K562 (cell line): ENCODE measurements at regions not wholly inside any gene's neighbourhood (a gene's known extent, or its start where the extent isn't known, plus 50 kb on each side); places are given as distances from the start of the nearest gene placed in this dataset.

Experiments
- ATAC-seq: fragments of 200-7000 bp; cut with Tn5 transposase; 3 replicates; pipeline ENCODE4 v1.9.1; 2020; ENCODE audit warnings: moderate library complexity
- BruUV-seq: library from RNA; stranded (reverse); fragments of 400-500 nt; replicated peaks from 2 replicates; lab custom pipeline; 2021; lab: Mats Ljungman, UMichigan
- CTCF ChIA-PET: fragments of 300-600 bp; formaldehyde crosslinking; extraction: SDS; loops from one replicate; lab custom pipeline; 2021; ENCODE audit warnings: low intra/inter-chr PET ratio; lab: Yijun Ruan, JAX
- POLR2A ChIA-PET: fragments of 300-600, 350-650 bp; sonication (Branson Sonifier 250); formaldehyde crosslinking; extraction: SDS; loops from one replicate; lab custom pipeline; 2021; ENCODE audit warnings: antibody characterized with exemption, inconsistent platforms; lab: Yijun Ruan, JAX
- DNase-seq, 4 experiments: peaks; one replicate each; pipeline versions ENCODE4 v3.0.0 to v3.0.0-alpha.2; 2011 to 2018; ENCODE audit warnings: low spot score in 3 of 4, mixed read lengths in 3 of 4; ENCODE audit errors: extremely low read depth in 1 of 4
- FAIRE-seq: peaks from 2 replicates; lab custom pipeline; 2011; peaks lifted over from hg19 to GRCh38; lab: Jason Lieb, UNC
- H2AFZ ChIP-seq: 2 replicates; pipeline ENCODE4 v1.6.0; 2011; ENCODE audit warnings: low read depth, low read length, control low read depth, inconsistent platforms
- H3K27ac ChIP-seq: fragments of 200-600 bp; 3 replicates; pipeline ENCODE4 v1.8.0; 2011; ENCODE audit warnings: low read depth, mild to moderate bottlenecking, control low read depth, inconsistent platforms, low read length, moderate library complexity, mixed read lengths; ENCODE audit errors: extremely low read depth
- H3K27me3 ChIP-seq, 2 experiments: fragments of 300-600 bp in 1 of 2; 2 replicates in 1 of 2; 3 replicates in 1 of 2; pipeline versions ENCODE4 v1.6.0 to v1.8.0; 2011; ENCODE audit warnings: inconsistent platforms in 2 of 2, low read length in 2 of 2, mild to moderate bottlenecking in 1 of 2, mixed read lengths in 1 of 2, moderate library complexity in 1 of 2; ENCODE audit not compliant: control insufficient read depth in 2 of 2, insufficient read depth in 2 of 2
- H3K36me3 ChIP-seq: fragments of 300-600 bp; 3 replicates; pipeline ENCODE4 v1.8.0; 2011; ENCODE audit warnings: mild to moderate bottlenecking, low read length, inconsistent platforms; ENCODE audit not compliant: control insufficient read depth, insufficient read depth
- H3K4me1 ChIP-seq, 2 experiments: fragments of 200-600 bp in 1 of 2; replicated peaks in 1 of 2; 2 replicates in 1 of 2; 3 replicates in 1 of 2; pipeline versions ENCODE4 v1.5.1 to v1.8.0; 2011; ENCODE audit warnings: inconsistent platforms in 2 of 2, low read length in 2 of 2, mild to moderate bottlenecking in 1 of 2, mixed read lengths in 1 of 2, moderate library complexity in 1 of 2; ENCODE audit not compliant: control insufficient read depth in 2 of 2, insufficient read depth in 2 of 2
- H3K4me2 ChIP-seq: 2 replicates; pipeline ENCODE4 v1.6.1; 2011; ENCODE audit warnings: low read length, control low read depth, inconsistent platforms, mixed read lengths; ENCODE audit not compliant: insufficient read depth
- H3K4me3 ChIP-seq: fragments of 200-600 bp; sonication (generic), shearing (Covaris generic); 2 replicates; pipeline ENCODE4 v1.5.1; 2016; ENCODE audit warnings: control low read depth, inconsistent platforms
- H3K79me2 ChIP-seq: fragments of 200-600 bp; 3 replicates; pipeline ENCODE4 v1.8.0; 2011; ENCODE audit warnings: low read length, inconsistent platforms; ENCODE audit not compliant: control insufficient read depth, insufficient read depth
- H3K9ac ChIP-seq, 2 experiments: 2 replicates each; pipeline versions ENCODE4 v1.6.0 to v1.6.1; 2011; ENCODE audit warnings: low read depth in 2 of 2, low read length in 2 of 2, control low read depth in 1 of 2, inconsistent platforms in 1 of 2, mild to moderate bottlenecking in 1 of 2, mixed read lengths in 1 of 2; ENCODE audit not compliant: insufficient read depth in 1 of 2
- H3K9me1 ChIP-seq: one replicate; pipeline ENCODE4 v1.6.0; 2011; ENCODE audit warnings: inconsistent platforms, mild to moderate bottlenecking, low read length, moderate library complexity; ENCODE audit not compliant: control insufficient read depth, insufficient read depth
- H3K9me3 ChIP-seq: replicated peaks from 2 replicates; pipeline ENCODE4 v1.5.1; 2011; ENCODE audit warnings: low read depth, low read length, inconsistent platforms; ENCODE audit not compliant: control insufficient read depth, insufficient read depth
- H4K20me1 ChIP-seq: replicated peaks from 2 replicates; pipeline ENCODE4 v1.6.1; 2011; ENCODE audit warnings: low read length, inconsistent platforms, mixed read lengths; ENCODE audit not compliant: control insufficient read depth, insufficient read depth
- CEBPB ChIP-seq: fragments of 450-650 bp; IDR thresholded peaks from 2 replicates; pipeline ENCODE4 v1.6.1; 2016; ENCODE audit warnings: missing genetic modification characterization, missing compliant biosample characterization
- CREB5 ChIP-seq: fragments of 250-450 bp; sonication (Bioruptor Pico); IDR thresholded peaks from 2 replicates; pipeline ENCODE4 v1.5.0; 2020; ENCODE audit warnings: mild to moderate bottlenecking
- EP400 ChIP-seq: fragments of 450-650 bp; IDR thresholded peaks from 2 replicates; pipeline ENCODE4 v1.6.1; 2017; ENCODE audit warnings: antibody characterized with exemption, mild to moderate bottlenecking, moderate library complexity
- FOXA1 ChIP-seq: fragments of 450-650 bp; IDR thresholded peaks from 2 replicates; pipeline ENCODE4 v1.6.1; 2016; ENCODE audit warnings: mild to moderate bottlenecking, borderline replicate concordance
- GTF3C2 ChIP-seq: IDR thresholded peaks from 3 replicates; pipeline ENCODE4 v1.6.1; 2011; ENCODE audit warnings: borderline replicate concordance, mild to moderate bottlenecking, moderate library complexity; ENCODE audit not compliant: insufficient read length; ENCODE audit errors: extremely low read depth
- HNRNPK ChIP-seq: fragments of 200-400 bp; formaldehyde crosslinking; IDR thresholded peaks from one replicate; pipeline ENCODE4 v1.6.1; 2018; ENCODE audit warnings: mild to moderate bottlenecking, low read depth, low read length; ENCODE audit not compliant: poor library complexity, severe bottlenecking
- MEF2D ChIP-seq: conservative IDR thresholded peaks from 2 replicates; pipeline ENCODE4 v1.6.1; 2016; ENCODE audit warnings: low read depth, missing genetic modification characterization, missing compliant biosample characterization
- SNIP1 ChIP-seq: fragments of 450-650 bp; IDR thresholded peaks from 2 replicates; pipeline ENCODE4 v1.7.1; 2017; ENCODE audit warnings: low read depth, mild to moderate bottlenecking
- TAL1 ChIP-seq: fragments of 450-650 bp; IDR thresholded peaks from 2 replicates; pipeline ENCODE4 v1.6.1; 2016; ENCODE audit warnings: mild to moderate bottlenecking
- USF2 ChIP-seq: sonication (generic); formaldehyde crosslinking; IDR thresholded peaks from 2 replicates; pipeline ENCODE4 v1.5.0; 2020; ENCODE audit warnings: missing genetic modification reagents
- ZC3H8 ChIP-seq: fragments of 450-650 bp; IDR thresholded peaks from 2 replicates; pipeline ENCODE4 v1.6.1; 2017
- ZNF274 ChIP-seq: IDR thresholded peaks from 2 replicates; pipeline ENCODE4 v1.6.1; 2011; ENCODE audit warnings: low read depth, mild to moderate bottlenecking, low read length, moderate library complexity, borderline replicate concordance
- ZNF436 ChIP-seq: fragments of 250-450, 450-650 bp; sonication (Bioruptor Pico); formaldehyde crosslinking; IDR thresholded peaks from 2 replicates; pipeline ENCODE4 v1.7.0; 2020; ENCODE audit warnings: mild to moderate bottlenecking
- ZNF57 ChIP-seq: fragments of 450-650 bp; formaldehyde crosslinking; IDR thresholded peaks from 2 replicates; pipeline ENCODE4 v1.4.0; 2020; ENCODE audit warnings: mild to moderate bottlenecking, moderate library complexity
- ZNF740 ChIP-seq, 3 experiments: fragments of 200-800 bp in 1 of 3; sonication (Bioruptor generic) in 1 of 3; sonication (generic) in 1 of 3; formaldehyde crosslinking in 1 of 3; IDR thresholded peaks; 2 replicates each; pipeline versions ENCODE4 v1.6.1 to v1.8.0; 2016 to 2022; ENCODE audit warnings: mild to moderate bottlenecking in 2 of 3, missing compliant biosample characterization in 2 of 3, missing genetic modification characterization in 2 of 3, missing genetic modification reagents in 1 of 3
- ZSCAN29 ChIP-seq: fragments of 450-650 bp; IDR thresholded peaks from 2 replicates; pipeline ENCODE4 v1.6.1; 2017
- WGBS: fragments of 100-300 bp; shearing (Covaris generic); methylation state at CpG from one replicate; pipeline ENCODE4 v1.1.6; 2016; ENCODE audit warnings: low coverage, mixed read lengths; ENCODE audit not compliant: insufficient coverage; ENCODE audit errors: missing lambda C conversion rate; 5-methylcytosine and 5-hydroxymethylcytosine counted together
- in situ Hi-C: fragments of 300-500 bp; cut with MboI; formaldehyde crosslinking; loops from 4 replicates; pipeline ENCODE4 v1.15.0; 2018; ENCODE audit warnings: inconsistent platforms, mixed read lengths
- intact Hi-C: fragments of 100-400 bp; cut with micrococcal nuclease; formaldehyde crosslinking; loops from 2 replicates; pipeline ENCODE4 v1.14.2; 2022

GRCh38 chr5:44909004-44909403, 100.3 kb downstream of the MRPS30 start (continued):
- no peak for TF ChIP-seq GTF3C2

GRCh38 chr5:44911501-44911900, 102.8 kb downstream of the MRPS30 start:
- no peak for FAIRE-seq
- TF ChIP-seq CEBPB (tag) (no peak), ZC3H8 (no peak), ZNF274 (no peak), CREB5 (CRISPR knock-in tag) (no peak), ZNF436 (CRISPR knock-in tag) (no peak), TAL1 (no peak), MEF2D (tag) (no peak), ZSCAN29 (no peak), FOXA1 (no peak), ZNF57 (CRISPR knock-in tag) (no peak), EP400 (no peak), SNIP1 (no peak), USF2 (CRISPR knock-in tag) (no peak), ZNF740 (CRISPR knock-in tag; IDR thresholded peaks at IDR 0.05) (no peak), ZNF740 (tag; IDR thresholded peaks at IDR 0.05) (no peak), HNRNPK (no peak)

More at GRCh38 chr5:44911501-44911900, 102.8 kb downstream of the MRPS30 start:
- CTCF ChIA-PET: no interaction called here
- H4K20me1 ChIP-seq: no peaks in the 10 kb centered on the region
- H3K4me1 ChIP-seq: no peaks in the 10 kb centered on the region
- BruUV-seq: no TSS peak
- ATAC-seq: no peak
- H3K4me2 ChIP-seq: no peak overlapping the region
- H3K79me2 ChIP-seq: no peaks in the 10 kb centered on the region
- no peak overlapping the region for H3K4me3 ChIP-seq
- WGBS: 6% methylated on average over 1 of the region's 1 CpG
- POLR2A ChIA-PET: no interaction called here
- no peaks in the 10 kb centered on the region for H3K27me3 ChIP-seq
- no peaks in the 10 kb centered on the region for H3K36me3 ChIP-seq
- in situ Hi-C loops (no loop called here), intact Hi-C loops (no loop called here)
- no peaks in the 10 kb centered on the region for H3K9me1 ChIP-seq
- H3K9me3 ChIP-seq: no peaks in the 10 kb centered on the region
- H2AFZ ChIP-seq: no peak overlapping the region
- H3K27ac ChIP-seq: no peak overlapping the region
- H3K9ac ChIP-seq: no peak overlapping the region
- DNase-seq: no peak
